Hepatocyte (in vitro differentiated cells): ENCODE measurements at regions not wholly inside any gene's neighbourhood (a gene's known extent, or its start where the extent isn't known, plus 50 kb on each side); places are given as distances from the start of the nearest gene placed in this dataset.

ENCODE experiments used
- EZH2 ChIP-seq: fragments of 200-600 bp; sonication (generic); IDR thresholded peaks from 2 replicates; pipeline ENCODE4 v1.6.1; 2016; ENCODE audit warnings: antibody characterized with exemption, mild to moderate bottlenecking, borderline replicate concordance
- TF ChIP-seq, protein P1 (sequence below): fragments of 200-600 bp; sonication (generic); IDR thresholded peaks from 2 replicates; pipeline ENCODE4 v1.5.1; 2016; ENCODE audit warnings: antibody characterized with exemption, mild to moderate bottlenecking; ENCODE audit not compliant: poor library complexity

DNA sequence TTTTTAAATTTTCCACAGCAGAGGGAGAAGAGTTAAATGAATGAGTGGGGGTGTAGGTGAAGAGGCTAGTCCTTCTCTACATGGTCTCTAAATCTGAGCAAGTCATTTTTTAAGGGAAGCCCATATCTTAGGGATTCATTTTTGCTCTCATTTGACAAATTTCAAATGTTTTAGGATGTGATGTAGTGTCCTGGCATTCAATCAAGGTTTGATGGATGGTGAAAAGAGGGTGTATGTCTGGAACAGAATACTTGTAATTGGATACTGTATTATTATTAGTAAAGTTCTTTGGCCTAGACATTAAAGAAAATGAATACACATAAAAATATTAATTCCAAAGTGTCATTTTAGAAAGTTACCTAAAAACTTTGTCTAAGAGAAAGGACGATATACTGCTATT, 167.8 kb upstream of the PTBP2 start:
- TF ChIP-seq, protein P1, sequence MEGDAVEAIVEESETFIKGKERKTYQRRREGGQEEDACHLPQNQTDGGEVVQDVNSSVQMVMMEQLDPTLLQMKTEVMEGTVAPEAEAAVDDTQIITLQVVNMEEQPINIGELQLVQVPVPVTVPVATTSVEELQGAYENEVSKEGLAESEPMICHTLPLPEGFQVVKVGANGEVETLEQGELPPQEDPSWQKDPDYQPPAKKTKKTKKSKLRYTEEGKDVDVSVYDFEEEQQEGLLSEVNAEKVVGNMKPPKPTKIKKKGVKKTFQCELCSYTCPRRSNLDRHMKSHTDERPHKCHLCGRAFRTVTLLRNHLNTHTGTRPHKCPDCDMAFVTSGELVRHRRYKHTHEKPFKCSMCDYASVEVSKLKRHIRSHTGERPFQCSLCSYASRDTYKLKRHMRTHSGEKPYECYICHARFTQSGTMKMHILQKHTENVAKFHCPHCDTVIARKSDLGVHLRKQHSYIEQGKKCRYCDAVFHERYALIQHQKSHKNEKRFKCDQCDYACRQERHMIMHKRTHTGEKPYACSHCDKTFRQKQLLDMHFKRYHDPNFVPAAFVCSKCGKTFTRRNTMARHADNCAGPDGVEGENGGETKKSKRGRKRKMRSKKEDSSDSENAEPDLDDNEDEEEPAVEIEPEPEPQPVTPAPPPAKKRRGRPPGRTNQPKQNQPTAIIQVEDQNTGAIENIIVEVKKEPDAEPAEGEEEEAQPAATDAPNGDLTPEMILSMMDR = no peak
- TF ChIP-seq EZH2 = no peak
